ENCODE measurements at regions not wholly inside any gene's neighbourhood (a gene's known extent, or its start where the extent isn't known, plus 50 kb on each side); places are given as distances from the start of the nearest gene placed in this dataset.
"Not testable (repeated sequence)": the region's sequence is repeated elsewhere in the genome, so short reads cannot be mapped to it uniquely, and the experiment has no call there.

DNA sequence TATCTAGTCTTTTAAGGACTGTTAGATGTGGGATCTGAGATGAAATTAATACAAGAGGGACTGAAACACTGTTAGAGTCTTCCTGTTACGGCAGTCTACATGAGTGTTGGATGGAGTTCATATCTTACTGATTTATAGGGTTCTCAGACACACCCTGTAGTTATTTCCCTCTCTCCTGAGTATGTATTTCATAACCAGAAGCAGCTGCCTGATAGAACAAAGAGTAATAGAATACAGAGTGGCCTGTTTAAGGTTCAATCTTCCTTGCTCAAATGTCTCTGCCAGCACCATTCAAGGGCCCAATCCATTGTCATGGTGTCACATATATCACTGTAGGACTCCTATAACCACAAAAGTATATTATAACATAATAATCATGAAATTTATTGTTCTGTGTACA lies 1229.1 kb upstream of the ACVR2A start:
- no peak for DNase-seq (ENCODE audit: low read depth in 2 of 2)

DNA sequence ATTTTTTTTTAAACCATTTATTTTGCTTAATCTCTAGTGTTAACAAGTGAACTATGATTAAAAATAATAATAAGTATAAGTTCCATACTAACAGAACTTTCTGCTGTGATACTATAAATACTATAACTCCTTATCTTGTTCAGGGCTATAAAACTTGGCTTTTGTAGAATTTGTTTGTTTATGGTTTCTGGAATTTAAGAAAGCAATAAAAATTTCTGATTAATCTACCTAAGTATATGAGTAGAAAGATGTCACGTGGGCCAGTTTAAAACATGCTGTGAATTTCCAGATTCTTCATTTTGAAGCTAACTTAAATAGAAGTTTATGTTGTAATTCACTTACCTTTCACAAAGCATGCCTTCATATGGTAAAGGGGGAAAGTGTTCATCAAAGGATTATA lies 1236.3 kb upstream of the ACVR2A start:
- DNase-seq (ENCODE audit: low read depth in 2 of 2): no peak

DNA sequence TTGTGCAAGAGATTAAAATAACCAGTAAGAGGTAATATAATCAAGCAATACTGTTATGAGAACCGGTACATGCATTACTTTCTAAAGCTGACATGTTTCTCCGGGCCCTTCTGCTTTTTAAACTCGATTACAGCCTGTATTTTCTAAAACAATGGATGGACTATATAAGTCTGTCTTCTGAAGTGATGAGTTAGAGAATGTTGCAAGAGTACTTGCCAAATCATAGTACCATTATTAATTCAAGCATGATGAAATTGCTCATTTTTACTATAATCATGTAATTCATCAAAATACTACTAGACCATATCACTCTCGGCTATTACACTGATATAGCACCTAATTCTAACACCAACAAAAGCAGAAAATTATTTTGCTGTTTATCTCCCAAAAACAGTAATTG lies 1240.3 kb upstream of the ACVR2A start:
- DNase-seq (ENCODE audit: low read depth in 2 of 2): no peak

DNA sequence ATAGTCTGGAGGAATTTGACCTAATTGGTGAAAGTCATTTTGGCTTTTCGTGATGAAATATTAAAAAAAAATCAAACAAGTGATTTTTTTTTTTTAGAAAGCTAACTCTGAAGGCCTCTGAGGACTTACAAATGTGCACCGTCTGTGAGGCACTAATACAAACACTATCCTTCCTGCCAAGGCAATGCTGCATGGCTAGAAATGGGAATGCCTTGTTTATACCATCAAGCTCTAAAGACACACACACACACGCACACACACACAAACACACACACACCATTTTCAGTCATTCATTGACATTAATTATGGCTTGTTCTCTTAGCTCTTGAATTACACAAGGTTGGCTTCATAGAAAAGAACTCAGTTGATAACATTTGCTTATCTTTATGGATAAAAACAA lies 1242.0 kb upstream of the ACVR2A start:
- DNase-seq (ENCODE audit: low read depth in 2 of 2): no peak

DNA sequence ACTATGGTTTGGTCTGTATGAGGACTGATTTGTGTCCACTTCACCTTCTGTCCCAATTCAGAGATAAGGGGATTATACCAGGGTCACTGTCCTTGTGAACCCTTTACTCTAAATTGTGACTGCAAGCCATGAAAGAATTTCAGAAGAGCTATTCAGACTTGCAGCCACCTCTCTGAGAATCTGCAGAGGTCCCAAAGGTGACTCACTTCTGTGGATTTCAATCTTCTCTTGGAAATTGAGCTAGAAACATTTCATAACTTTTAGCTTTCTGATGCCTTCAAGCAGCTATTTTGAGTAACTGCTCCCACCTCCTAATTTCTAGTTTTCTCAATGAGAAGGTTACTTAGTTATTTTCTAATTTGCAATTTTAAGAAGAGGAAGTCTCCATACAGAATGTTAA lies 1242.4 kb upstream of the ACVR2A start:
- no peak for DNase-seq (ENCODE audit: low read depth in 2 of 2)

DNA sequence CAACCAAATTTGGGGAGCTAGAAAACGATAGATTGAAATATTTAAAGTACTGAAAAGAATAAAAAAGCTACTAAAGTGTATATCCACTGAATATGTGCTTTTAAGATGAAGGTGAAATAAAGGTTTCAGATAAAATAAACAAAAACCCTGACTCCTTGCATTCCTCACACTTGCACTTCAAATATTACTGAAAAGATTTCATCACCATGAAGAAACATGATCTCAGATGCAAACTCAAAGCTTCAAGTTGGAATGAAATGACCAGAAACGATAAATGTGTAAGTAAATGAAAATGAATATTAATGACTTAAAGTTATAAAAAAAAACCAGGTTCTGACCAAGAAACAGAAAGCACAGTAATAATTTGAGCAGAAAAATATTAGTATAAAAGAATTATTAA lies 1246.0 kb upstream of the ACVR2A start:
- no peak for DNase-seq (ENCODE audit: low read depth in 2 of 2)

DNA sequence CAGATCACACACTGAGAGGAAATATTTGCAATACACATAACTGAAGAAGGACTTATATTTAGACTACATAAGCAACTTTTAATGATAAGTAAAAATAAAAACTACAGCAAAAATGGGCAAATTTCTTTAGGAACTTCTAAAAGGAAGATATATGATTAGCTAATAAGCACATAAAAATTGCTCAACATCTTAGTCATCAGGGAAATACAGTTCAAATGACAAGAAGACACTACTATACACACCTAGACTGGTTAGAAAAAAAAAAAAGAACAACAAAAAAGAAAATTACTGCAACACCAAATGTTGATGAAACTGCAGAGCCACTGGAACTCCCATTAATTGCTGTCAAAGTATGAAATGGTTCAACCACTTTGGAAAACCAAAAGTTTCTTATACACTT lies 1247.5 kb upstream of the ACVR2A start:
- DNase-seq (ENCODE audit: low read depth in 2 of 2): no peak

DNA sequence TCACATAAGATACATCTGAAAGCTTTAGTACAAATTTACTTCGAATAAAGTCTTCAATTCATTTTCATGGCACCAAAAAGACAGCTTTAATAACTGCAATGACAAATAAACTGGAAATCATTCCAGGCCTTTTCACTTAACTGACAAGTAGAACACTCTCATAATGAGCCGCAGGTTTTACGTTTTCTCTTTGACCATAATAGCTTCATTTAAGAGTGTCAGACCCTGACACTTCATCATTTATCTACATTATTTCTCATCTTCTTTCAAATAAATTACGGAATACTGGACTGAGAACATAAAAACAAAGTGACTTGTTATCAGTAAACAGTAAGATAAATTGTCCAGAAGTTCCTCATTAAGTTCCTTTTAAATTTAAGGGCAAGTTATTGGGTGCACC lies 1252.9 kb upstream of the ACVR2A start:
- DNase-seq (ENCODE audit: low read depth in 2 of 2): no peak

DNA sequence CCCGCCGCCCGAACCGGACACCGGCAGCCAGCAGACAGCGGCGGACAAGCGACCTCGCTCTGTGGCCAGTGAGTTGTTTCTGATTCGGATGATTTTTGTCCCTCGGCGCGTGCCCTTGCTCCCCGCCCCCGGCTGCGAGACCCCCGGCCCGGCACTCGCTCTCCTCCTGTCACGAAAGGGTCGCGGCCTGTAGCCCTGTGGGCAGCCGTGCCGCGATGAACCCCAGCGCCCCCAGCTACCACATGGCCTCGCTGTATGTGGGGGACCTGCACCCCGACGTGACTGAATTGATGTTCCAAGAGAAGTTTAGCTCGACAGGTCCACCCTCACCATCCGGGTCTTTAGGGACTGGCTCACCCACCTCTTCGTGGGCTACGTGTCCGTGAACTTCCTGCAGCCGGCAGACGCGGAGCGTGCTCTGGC lies 1257.5 kb upstream of the ACVR2A start:
- no peak for DNase-seq (ENCODE audit: low read depth in 2 of 2)

DNA sequence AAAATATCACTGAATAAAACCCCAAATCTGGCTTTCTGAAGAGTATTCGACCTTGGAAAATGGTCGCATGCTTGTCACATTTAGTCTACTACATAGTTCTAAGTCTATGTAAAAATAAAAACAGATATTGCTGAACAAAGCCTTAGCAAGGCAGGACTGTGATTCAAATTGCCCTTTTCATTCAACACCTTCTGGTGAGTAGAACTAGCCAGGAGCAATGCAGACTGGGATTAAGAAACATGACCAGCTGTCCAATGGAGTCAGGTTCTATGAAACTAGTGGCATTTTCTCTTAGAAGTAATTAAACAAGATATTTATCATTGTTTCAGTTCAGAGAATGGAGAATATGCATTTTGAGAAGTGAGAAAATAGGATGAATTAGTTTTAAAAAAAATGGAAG lies 1260.5 kb upstream of the ACVR2A start:
- DNase-seq (ENCODE audit: low read depth in 2 of 2): no peak

DNA sequence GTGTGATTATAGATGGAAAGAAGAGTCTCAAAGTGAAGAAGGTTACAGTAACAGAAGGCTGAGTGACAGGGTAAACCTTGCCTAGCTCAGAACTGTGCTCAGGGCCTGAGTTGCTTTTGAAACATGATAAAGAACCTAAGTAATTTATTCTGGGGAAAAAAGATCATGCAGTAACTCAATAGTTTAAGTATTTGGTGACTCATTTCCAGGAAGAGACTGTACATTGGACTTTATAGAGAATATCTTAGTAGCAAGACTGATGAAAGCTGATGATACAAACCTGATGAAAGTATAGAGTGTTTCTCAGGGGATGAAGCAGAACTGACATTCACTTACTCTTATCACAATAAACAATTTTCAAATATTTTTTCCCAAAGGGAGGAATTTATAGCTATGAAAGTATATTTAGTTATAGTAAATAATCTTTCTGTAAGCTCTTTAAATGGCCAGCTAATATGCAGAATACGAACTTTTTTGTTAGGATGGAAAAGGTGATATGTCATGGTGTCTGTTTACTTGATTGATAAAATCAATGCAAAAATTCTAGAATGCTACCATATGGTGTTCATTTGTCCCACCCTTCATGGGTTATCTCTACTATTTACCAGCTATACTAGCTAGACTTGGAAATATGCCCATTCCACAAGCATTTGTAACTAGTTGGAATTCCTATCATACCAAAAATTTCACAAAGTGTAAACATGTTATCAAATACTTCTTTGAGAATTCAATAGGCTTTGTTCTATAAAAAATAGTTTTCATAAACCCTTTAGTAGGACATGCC lies 1265.5 kb upstream of the ACVR2A start:
- no peak for DNase-seq (ENCODE audit: low read depth in 2 of 2)

DNA sequence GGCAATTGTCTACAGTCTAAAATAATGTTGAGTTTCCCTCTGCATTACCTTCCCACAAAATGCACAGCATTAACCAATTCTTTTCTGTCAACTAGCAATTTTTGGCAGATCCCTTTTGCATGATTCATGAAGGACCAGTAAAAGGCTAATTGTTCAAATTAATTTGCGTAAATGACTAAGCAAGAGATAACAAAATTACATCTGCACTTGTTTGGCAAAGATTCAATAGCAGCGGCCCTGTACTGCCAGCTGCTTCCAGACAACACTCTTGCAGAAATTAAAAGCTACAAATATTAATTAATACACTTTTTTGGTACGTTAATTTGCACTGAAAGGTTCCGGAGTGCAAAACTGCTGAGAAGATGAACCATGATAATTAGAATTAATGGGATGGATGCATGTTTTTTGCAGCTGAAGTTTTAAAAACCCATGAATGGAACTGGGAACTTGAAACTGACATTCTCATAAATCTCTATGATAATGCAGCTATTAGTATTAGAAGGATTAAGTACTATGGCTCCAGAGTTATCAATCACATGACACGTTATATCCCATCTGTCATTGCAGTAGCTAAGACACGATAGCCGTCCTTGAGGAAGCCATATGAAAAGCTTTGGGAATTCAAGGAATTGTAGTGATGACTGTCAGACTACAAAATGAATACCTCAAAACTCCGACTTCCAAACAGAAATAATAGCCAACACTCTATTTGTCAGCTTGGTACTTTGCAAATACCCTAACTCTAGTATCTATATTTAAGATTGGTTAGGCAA lies 1268.3 kb upstream of the ACVR2A start:
- no peak for DNase-seq (ENCODE audit: low read depth in 2 of 2)

DNA sequence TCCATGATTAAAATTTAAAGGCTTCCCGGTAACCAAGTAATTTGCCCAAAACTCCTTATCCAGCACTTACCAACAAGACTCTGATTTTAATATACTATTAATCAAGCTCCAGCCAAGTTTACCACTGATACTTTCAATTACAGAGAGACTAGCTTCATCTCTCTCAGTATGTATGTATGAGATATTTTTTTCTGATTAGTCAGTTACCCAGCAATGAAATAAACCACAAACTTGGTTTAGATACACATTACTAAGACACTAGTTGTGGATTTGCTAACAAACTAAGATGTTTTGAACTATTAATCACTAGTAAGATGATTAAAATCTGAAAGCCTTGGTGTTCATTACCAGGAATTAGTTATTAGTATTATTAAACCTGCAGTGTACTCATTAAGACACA lies 1272.2 kb upstream of the ACVR2A start:
- DNase-seq (ENCODE audit: low read depth in 2 of 2): no peak

DNA sequence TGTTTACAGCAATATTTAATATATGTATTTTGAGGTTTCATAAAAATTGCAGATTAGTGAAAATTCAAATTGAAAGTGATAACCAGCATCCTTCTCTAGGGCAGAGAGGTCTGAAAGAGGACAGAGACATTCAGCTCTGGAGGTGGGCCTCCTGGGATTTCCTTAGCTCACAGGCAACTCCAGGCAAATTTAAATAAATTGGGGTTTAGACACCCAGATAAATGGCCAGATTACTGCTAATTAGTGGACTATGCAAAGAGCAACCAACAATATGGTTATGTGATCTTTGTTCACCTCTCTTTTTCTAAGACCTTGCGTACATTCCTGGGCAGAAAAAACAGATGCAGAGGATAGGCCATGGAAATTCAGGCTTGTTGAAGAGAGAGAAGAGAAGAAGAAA lies 1282.8 kb upstream of the ACVR2A start:
- no peak for DNase-seq (ENCODE audit: low read depth in 2 of 2)

DNA sequence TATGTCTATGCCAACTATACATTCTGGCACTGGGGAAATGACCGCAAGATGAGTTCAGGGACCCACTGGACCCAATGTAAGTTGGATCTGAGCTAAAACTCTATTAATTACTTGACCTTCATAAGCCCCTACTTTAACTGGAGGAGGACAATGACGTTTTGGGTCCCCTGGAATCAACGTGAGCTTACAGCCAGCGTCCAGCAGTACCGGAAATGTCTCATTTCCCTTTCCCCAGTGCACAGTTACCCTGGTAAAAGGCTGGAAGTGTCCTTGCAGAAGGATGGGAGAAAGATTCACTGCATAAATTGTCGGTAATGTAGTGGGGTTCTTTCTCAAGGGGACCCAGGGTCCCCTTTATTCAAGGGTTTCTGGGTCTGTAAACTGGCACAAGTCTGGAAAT lies 1297.6 kb upstream of the ACVR2A start:
- DNase-seq (ENCODE audit: low read depth in 2 of 2): no peak

DNA sequence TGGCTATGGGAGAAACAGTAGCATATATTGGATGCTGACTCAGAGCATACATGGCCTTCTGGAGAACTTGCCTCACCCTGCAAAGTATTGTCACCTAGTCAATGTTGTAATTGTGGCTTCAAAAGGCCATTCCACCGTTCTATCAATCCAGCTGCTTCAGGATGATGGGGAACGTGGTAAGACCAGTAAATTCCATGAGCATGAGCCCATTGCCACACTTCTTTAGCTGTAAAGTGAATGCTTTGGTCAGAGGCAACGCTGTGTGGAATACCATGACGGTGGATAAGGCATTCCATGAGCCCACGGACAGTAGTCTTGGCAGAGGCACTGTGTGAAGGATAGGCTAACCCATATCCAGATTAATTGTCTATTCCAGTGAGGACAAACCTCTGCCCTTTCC lies 1300.1 kb upstream of the ACVR2A start:
- no peak for DNase-seq (ENCODE audit: low read depth in 2 of 2)

DNA sequence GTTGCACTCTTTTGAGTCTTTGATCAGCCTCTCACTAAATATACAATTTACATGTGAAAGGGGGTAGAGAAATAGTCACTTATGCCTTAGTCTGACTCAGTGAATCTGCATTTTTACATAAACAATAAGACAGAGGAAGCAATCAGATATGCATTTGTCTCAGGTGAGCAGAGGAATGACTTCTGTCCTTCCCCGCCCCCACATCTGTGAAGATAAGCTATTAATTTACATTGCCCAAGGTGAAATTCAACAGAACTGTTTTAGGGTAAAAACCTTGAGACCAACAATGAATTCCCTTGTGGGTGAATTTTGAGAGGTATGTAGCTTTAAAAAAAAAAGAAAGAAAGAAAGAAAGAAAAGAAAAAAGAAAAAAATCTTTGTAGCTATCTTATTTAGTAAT lies 1302.9 kb upstream of the ACVR2A start:
- no peak for DNase-seq (ENCODE audit: low read depth in 2 of 2)

DNA sequence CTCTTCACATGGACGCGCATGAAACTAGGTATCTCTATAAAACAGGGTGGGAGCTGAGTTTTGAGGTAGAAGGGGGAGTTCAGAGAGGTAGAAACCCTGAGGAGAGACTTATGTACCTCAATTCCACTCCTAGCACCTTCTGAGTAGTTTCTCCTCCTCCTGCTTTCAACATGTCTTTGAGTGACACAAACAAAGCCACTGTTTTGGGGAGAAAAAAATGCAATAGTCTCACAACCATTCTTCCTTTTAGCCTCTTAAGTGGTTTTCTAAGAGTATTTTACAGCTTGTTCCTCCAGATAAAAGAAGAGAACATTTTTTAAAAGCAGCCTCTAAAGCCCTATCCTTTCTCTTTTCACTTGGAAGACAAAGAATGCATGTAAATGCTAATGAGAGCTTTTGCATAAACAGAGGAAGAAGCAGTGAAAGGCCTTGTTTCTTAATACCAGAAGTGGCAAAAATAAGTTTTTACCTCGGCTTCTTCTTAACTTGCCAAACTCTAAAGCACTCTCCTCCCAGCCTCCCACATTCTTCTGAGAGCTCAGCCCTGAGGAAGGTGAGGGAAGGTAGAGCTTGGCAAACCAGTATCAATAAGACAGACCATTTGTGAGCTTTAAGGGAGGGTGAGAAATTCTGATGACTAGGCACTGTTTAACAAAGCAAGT lies 1304.4 kb upstream of the ACVR2A start:
- DNase-seq (ENCODE audit: low read depth in 2 of 2): no peak

DNA sequence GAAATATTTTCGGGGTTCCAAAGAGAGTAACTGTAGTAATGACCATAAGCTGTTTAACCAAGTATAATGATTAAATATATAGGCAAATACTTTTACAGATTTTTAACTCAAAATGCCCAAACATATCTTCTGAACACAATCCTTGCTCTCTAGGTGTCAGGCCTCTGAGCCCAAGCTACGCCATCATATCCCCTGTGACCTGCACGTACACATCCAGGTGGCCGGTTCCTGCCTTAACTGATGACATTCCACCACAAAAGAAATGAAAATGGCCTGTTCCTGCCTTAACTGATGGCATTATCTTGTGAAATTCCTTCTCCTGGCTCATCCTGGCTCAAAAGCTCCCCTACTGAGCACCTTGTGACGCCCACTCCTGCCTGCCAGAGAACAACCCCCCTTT lies 1305.1 kb upstream of the ACVR2A start:
- not testable (repeated sequence) for DNase-seq (ENCODE audit: low read depth in 2 of 2)

DNA sequence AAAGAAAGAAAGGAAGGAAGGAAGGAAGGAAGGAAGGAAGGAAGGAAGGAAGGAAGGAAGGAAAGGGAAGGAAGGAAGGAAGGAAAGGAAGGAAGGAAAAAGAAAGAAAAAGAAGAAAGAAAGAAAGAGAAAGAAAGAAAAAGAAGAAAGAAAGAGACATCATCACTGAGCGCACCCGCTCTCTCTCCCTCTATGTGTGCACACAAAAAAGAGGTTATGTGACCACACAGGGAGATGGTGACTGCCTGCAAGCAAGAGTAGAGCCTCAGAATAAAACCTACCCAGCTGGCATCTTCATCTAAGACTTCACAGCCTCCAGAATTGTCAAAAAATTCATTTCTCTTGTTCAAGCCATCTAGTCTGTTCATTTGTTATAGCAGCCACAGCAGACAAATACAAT lies 1307.4 kb upstream of the ACVR2A start:
- DNase-seq (ENCODE audit: low read depth in 2 of 2): no peak

DNA sequence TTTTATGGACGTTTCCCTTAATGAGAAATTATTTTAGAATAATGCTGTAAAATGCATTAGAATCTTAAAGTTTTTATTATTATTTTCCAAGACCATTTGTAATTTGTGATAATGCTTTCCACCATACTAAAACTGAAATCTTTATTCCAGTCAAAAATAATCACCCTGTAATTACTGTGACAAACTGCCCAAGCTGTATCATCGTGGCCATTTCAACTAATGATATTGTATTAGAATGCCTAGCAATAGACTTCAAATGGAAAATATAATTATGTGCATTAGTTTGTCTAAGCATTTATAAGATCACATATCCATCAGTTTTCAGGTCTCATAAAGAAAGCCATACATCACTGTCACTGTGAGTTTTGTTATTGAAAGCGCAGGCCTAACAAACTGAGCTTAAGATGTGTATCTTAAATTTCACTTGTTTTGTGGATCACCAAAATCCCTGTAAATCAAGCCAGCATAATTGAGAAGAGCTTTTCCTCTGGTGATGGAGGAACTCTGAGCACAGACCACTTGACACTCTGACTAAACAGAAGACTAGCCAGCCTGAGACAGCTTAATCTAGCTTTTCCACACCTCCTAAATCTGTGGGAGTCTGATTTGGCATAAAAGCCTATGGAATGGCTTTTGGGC lies 1312.2 kb upstream of the ACVR2A start:
- no peak for DNase-seq (ENCODE audit: low read depth in 2 of 2)

DNA sequence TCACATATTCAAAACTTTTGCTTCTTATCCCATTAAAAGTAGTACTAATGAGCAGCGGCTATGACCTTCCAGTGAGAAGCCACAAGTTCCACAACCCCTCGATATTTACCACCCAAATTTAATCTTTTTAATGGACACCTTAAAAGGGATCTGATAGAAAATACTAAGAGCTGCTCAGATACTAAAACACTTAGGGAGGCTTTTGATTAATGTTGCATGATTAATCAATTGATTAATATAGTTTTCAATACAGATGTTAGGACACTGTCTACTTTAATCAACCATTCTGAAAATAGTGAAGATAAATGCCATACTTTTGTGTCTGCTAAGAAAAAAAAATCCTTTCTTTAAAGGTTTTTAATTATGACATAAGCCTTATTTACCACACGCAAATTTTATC lies 1312.8 kb upstream of the ACVR2A start:
- DNase-seq (ENCODE audit: low read depth in 2 of 2): no peak

Measured in stimulated activated CD8-positive, alpha-beta memory T cell treated with anti-CD3 and anti-CD28 coated beads, Interleukin-2, amount 100 ng/mL, for 1 hour (primary cell).